ENCODE measurements at regions not wholly inside any gene's neighbourhood (a gene's known extent, or its start where the extent isn't known, plus 50 kb on each side); places are given as distances from the start of the nearest gene placed in this dataset.

- WGBS, 2 experiments (ENCODE audit: extremely low coverage in 1 of 2, insufficient coverage in 1 of 2, insufficient read length in 1 of 2, insufficient replicate concordance in 2 of 2, low coverage in 1 of 2, low lambda C conversion rate in 2 of 2, missing lambda C conversion rate in 1 of 2) = 86% methylated on average over 2 of the region's 2 CpGs; no CpG with 5 or more reads in 1 of the 2 experiments
- ChIA-PET POLR2A (ENCODE audit: partially characterized antibody) (no interaction called here), CTCF (ENCODE audit: partially characterized antibody) (interaction anchor here (0.6 to 1.5 kb wide), 2 partner anchors 269 to 342 kb away, joined by 3 to 4 read pairs; no protein-coding TSS in a partner anchor)
These were observed 54.6 kb upstream of the KCNIP1 start for GRCh38 chr5:170449232-170449631.

More at GRCh38 chr5:170449232-170449631, 54.6 kb upstream of the KCNIP1 start:
- Histone ChIP-seq H2AK5ac (ENCODE audit: low read depth, low read length) (no peak overlapping the region), H3K18ac (ENCODE audit: extremely low read depth, low read length) (no peak overlapping the region), H2BK12ac (ENCODE audit: low read depth, low read length) (no peak overlapping the region), H2BK20ac (ENCODE audit: low read length) (no peak overlapping the region), H2BK5ac (ENCODE audit: low read depth, low read length) (no peak overlapping the region), H2BK120ac (replicated peaks; ENCODE audit: low read depth, low read length) (no peak overlapping the region), H3K27ac (ENCODE audit: low read depth, low read length) (no peak overlapping the region), H3K14ac (ENCODE audit: insufficient read length) (no peak overlapping the region), H4K91ac (replicated peaks; ENCODE audit: insufficient read length, low read length) (no peak overlapping the region), H3K9ac (replicated peaks in 1 of 4; ENCODE audit: extremely low read depth in 1 of 4, low read depth in 3 of 4, low read length in 3 of 4) (no peak overlapping the region), H3K4me3 (ENCODE audit: extremely low read depth in 1 of 4, insufficient read depth in 2 of 4, low read depth in 3 of 4, low read length in 4 of 4) (no peak overlapping the region), H3K56ac (replicated peaks; ENCODE audit: insufficient read length, low read depth, low read length) (no peak overlapping the region), H3K23me2 (ENCODE audit: low read depth, low read length) (no peaks in the 10 kb centered on the region), H3K79me1 (ENCODE audit: low read depth, low read length) (no peaks in the 10 kb centered on the region), H4K20me1 (replicated peaks in 1 of 2; ENCODE audit: control insufficient read depth in 1 of 2, insufficient read depth in 2 of 2, low read length in 2 of 2) (no peaks in the 10 kb centered on the region), H3K9me3 (ENCODE audit: insufficient read depth in 2 of 2, low read depth in 1 of 2, low read length in 1 of 2) (peaks cover 7 to 12% of the 10 kb centered on the region in 2 experiments; a peak in 2 of 4 replicates), H4K5ac (ENCODE audit: insufficient read length, low read depth, low read length) (no peak overlapping the region), H3K79me2 (ENCODE audit: control insufficient read depth in 1 of 2, insufficient read depth in 2 of 2, low read length in 2 of 2) (no peaks in the 10 kb centered on the region), H3K4me2 (ENCODE audit: insufficient read depth in 1 of 2, low read depth in 2 of 2, low read length in 2 of 2) (no peak overlapping the region), H3K23ac (ENCODE audit: insufficient read length) (no peak overlapping the region), H4K8ac (ENCODE audit: extremely low read depth, insufficient read depth, low read length) (no peak overlapping the region; the same call in 1 of the 2 replicates), H2BK15ac (ENCODE audit: low read length) (no peak overlapping the region), H3K27me3 (replicated peaks in 1 of 4; ENCODE audit: control insufficient read depth in 3 of 4, extremely low read depth in 1 of 4, insufficient read depth in 3 of 4, low read length in 3 of 4) (no peaks in the 10 kb centered on the region), H3K36me3 (ENCODE audit: control insufficient read depth in 2 of 4, insufficient read depth in 4 of 4, low read length in 3 of 4) (no peaks in the 10 kb centered on the region), H3K4me1 (replicated peaks in 1 of 4; ENCODE audit: control insufficient read depth in 3 of 4, insufficient read depth in 4 of 4, low read length in 3 of 4) (no peaks in the 10 kb centered on the region; a peak in 1 of 7 replicates), H2AFZ (ENCODE audit: low read length) (no peak overlapping the region), H3K4ac (replicated peaks; ENCODE audit: insufficient read length, low read depth, low read length) (no peak overlapping the region)
- DNase-seq (ENCODE audit: low read depth in 1 of 2, low spot score in 2 of 2) (peak in 1 of 2 experiments; percentile 30), FAIRE-seq (no peak)
- TF ChIP-seq ATF3 (IDR thresholded peaks at IDR 0.05; ENCODE audit: insufficient read depth, low read depth, low read length) = no peak
- no peak for TF ChIP-seq RXRA (IDR thresholded peaks at IDR 0.05; ENCODE audit: insufficient read depth, low read depth, low read length)
- no peak for TF ChIP-seq CTBP2 (IDR thresholded peaks at IDR 0.05; ENCODE audit: borderline replicate concordance, insufficient read depth, insufficient read length, low read length)
- TF ChIP-seq SIX5 (IDR thresholded peaks at IDR 0.05; ENCODE audit: low read depth, low read length) = no peak
- TF ChIP-seq ASH2L (IDR thresholded peaks at IDR 0.05; ENCODE audit: low read length) = no peak
- TF ChIP-seq GABPA (IDR thresholded peaks at IDR 0.05; ENCODE audit: borderline replicate concordance, insufficient read depth, low read length) = no peak

Data from H1 (cell line).